ENCODE measurements at regions not wholly inside any gene's neighbourhood (a gene's known extent, or its start where the extent isn't known, plus 50 kb on each side); places are given as distances from the start of the nearest gene placed in this dataset.

DNA sequence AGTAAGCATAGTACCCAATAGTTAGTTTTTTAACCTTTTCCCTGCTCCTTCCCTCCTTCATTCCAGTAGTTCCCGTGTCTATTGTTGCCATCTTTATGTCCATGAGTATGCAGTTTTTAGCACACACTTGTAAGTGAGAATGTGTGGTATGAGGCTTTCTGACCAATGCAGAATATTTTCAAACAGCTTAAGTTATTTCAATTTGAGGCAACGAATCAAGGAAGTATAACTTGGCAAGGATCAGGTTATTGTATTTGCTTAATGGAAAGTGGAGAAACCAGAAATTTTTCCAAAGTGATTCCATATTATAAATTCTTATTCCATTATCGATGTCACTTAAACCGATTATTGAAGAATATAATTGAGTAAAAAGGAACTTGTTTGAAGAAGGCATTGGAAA, 954.8 kb downstream of the GBE1 start:
- Histone ChIP-seq H3K4me1 (no peaks in the 10 kb centered on the region), H3K4me3 (no peak overlapping the region), H3K9me3 (no peaks in the 10 kb centered on the region), H3K27ac (no peak overlapping the region), H3K27me3 (no peaks in the 10 kb centered on the region), H3K36me3 (no peaks in the 10 kb centered on the region)
- DNase-seq (no peak), ATAC-seq (no peak)
- no peak for TF ChIP-seq CTCF (IDR thresholded peaks at IDR 0.05)
- intact Hi-C loops (cut with DNase I), result no loop called here

DNA sequence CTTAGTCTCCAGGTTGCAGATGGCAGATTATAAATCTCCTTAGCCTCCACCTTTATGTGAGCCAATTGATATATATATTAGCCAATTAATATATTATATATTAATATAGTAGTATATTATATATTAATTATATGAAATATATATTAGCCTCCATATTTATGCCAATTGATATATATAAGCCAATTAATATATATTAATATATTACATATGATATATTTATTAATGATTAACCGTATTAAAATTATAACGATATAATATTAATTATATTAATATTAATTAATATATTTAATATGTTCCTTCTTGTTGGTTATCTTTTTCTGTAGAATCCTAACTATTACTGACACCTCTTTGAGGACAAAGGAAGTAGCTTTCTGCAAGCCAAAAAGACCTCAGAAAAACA, 972.5 kb downstream of the GBE1 start:
- ATAC-seq (no peak), DNase-seq (no peak)
- Histone ChIP-seq H3K4me1 (no peaks in the 10 kb centered on the region), H3K9me3 (no peaks in the 10 kb centered on the region), H3K27ac (no peak overlapping the region), H3K27me3 (no peaks in the 10 kb centered on the region), H3K4me3 (no peak overlapping the region), H3K36me3 (no peaks in the 10 kb centered on the region)
- no peak for TF ChIP-seq CTCF (IDR thresholded peaks at IDR 0.05)
- intact Hi-C loops (cut with DNase I), result no loop called here

GRCh38 chr3:80785875-80786274, 975.6 kb downstream of the GBE1 start:
- Histone ChIP-seq H3K36me3 (no peaks in the 10 kb centered on the region), H3K4me1 (no peaks in the 10 kb centered on the region), H3K9me3 (no peaks in the 10 kb centered on the region), H3K4me3 (no peak overlapping the region), H3K27me3 (no peaks in the 10 kb centered on the region), H3K27ac (no peak overlapping the region)
- intact Hi-C loops (cut with DNase I), result no loop called here
- no peak for TF ChIP-seq CTCF (IDR thresholded peaks at IDR 0.05)
- no peak for ATAC-seq
- DNase-seq, result no peak

DNA sequence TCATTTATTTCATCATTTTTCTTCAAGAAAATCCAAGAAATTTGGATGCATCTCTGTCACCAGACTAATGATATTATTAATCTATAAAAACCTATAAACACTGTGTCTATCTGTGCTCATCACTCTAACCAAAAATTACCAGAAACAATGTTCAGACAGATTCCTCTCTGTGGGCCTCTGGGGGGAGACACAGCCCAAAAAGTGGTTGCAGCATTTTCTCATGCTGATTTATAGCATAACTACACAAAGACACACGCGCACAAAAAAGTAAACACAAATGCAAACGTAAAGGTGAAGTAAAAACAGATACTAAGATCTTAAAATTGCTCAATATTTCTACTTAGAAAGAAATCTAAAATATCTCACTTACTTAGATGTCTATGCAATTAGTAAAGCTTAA, 976.0 kb downstream of the GBE1 start:
- no peak overlapping the region for H3K27ac ChIP-seq
- intact Hi-C loops (cut with DNase I), result no loop called here
- H3K27me3 ChIP-seq, result no peaks in the 10 kb centered on the region
- TF ChIP-seq CTCF (IDR thresholded peaks at IDR 0.05), result no peak
- ATAC-seq, result no peak
- H3K36me3 ChIP-seq, result no peaks in the 10 kb centered on the region
- no peaks in the 10 kb centered on the region for H3K4me1 ChIP-seq
- no peak overlapping the region for H3K4me3 ChIP-seq
- no peak for DNase-seq
- no peaks in the 10 kb centered on the region for H3K9me3 ChIP-seq

DNA sequence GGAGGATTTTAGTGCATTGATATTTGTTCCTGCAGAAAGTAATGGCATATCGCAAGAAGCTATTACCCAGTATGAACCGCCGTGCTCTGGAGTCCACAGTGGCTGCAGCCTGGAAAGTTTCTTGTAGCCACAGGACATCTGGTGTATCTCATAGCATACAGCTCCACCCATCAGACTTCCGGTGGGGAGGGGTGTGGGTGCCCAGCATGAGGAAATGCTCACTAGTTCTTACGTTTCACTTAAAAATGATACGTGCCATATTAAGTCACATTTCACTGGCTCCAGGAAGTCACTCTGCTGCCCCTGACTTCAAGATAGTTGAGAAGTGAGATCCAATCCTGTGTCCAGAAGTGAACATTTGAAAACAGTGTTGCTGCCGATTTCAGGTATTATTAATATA, 990.4 kb downstream of the GBE1 start:
- DNase-seq (no peak), ATAC-seq (peak; percentile 53)
- H3K4me1 ChIP-seq, result no peaks in the 10 kb centered on the region
- no peaks in the 10 kb centered on the region for H3K9me3 ChIP-seq
- no peaks in the 10 kb centered on the region for H3K27me3 ChIP-seq
- intact Hi-C loops (cut with DNase I), result no loop called here
- H3K27ac ChIP-seq, result no peak overlapping the region
- TF ChIP-seq CTCF (IDR thresholded peaks at IDR 0.05), result no peak
- H3K4me3 ChIP-seq, result no peak overlapping the region
- no peaks in the 10 kb centered on the region for H3K36me3 ChIP-seq

All from upper lobe of right lung (tissue), 1 donor.